PC-9 (cell line): ENCODE measurements at regions not wholly inside any gene's neighbourhood (a gene's known extent, or its start where the extent isn't known, plus 50 kb on each side); places are given as distances from the start of the nearest gene placed in this dataset.

Experiments used
- EZH2 ChIP-seq: fragments of 200-600 bp; sonication (generic); IDR thresholded peaks from 2 replicates; pipeline ENCODE4 v1.8.0; 2017; ENCODE audit warnings: antibody characterized with exemption, low read depth
- TF ChIP-seq, protein P1 (sequence below): fragments of 200-600 bp; sonication (generic); conservative IDR thresholded peaks from 2 replicates; pipeline ENCODE4 v1.6.1; 2017; ENCODE audit warnings: mixed run types, antibody characterized with exemption, mild to moderate bottlenecking, moderate library complexity

DNA sequence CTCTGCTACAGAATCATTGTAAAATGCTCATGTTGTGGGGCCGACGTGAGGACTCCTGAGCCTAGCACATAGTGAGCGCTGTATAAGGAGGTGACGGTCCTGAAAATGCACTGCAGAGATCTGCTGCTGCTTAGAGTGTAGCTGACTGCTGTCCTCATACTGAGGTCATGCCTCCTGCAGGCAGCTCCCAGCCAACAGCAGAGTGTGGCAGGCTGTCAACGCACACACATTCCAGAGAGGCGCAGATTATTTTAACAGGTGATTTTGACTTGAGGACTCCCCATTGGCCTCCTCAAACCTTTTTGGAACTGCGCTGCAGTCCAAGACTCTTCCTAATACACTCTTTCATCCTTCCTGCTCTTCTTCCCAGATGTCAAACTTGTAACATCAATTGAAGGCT is 119.8 kb upstream of the KCNJ6 start:
- no peak for TF ChIP-seq EZH2
- TF ChIP-seq, protein P1, sequence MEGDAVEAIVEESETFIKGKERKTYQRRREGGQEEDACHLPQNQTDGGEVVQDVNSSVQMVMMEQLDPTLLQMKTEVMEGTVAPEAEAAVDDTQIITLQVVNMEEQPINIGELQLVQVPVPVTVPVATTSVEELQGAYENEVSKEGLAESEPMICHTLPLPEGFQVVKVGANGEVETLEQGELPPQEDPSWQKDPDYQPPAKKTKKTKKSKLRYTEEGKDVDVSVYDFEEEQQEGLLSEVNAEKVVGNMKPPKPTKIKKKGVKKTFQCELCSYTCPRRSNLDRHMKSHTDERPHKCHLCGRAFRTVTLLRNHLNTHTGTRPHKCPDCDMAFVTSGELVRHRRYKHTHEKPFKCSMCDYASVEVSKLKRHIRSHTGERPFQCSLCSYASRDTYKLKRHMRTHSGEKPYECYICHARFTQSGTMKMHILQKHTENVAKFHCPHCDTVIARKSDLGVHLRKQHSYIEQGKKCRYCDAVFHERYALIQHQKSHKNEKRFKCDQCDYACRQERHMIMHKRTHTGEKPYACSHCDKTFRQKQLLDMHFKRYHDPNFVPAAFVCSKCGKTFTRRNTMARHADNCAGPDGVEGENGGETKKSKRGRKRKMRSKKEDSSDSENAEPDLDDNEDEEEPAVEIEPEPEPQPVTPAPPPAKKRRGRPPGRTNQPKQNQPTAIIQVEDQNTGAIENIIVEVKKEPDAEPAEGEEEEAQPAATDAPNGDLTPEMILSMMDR, result no peak
